Gastroesophageal sphincter (tissue), 3 donors: ENCODE measurements at regions not wholly inside any gene's neighbourhood (a gene's known extent, or its start where the extent isn't known, plus 50 kb on each side); places are given as distances from the start of the nearest gene placed in this dataset.

Experiments used
- EP300 ChIP-seq: sonication (generic); formaldehyde crosslinking; IDR thresholded peaks from one replicate; pipeline ENCODE4 v1.6.1; 2017; ENCODE audit warnings: antibody characterized with exemption, mild to moderate bottlenecking
- POLR2A ChIP-seq, 2 donors: fragments of 450-650 bp; IDR thresholded peaks; one replicate each; pipeline ENCODE4 v1.6.1; 2017; ENCODE audit warnings: antibody characterized with exemption in 2 of 2, mild to moderate bottlenecking in 2 of 2, moderate library complexity in 1 of 2
- POLR2AphosphoS5 ChIP-seq: sonication (generic); formaldehyde crosslinking; IDR thresholded peaks from one replicate; pipeline ENCODE4 v1.6.1; 2017; ENCODE audit warnings: antibody characterized with exemption
- TF ChIP-seq, protein P1 (sequence below), 4 experiments: fragments of 200-600 bp in 2 of 4; fragments of 450-650 bp in 2 of 4; sonication (generic) in 1 of 4; IDR thresholded peaks; one replicate each; pipeline ENCODE4 v1.5.1; 2017 to 2019; ENCODE audit warnings: antibody characterized with exemption in 4 of 4, mild to moderate bottlenecking in 2 of 4, moderate library complexity in 2 of 4

DNA sequence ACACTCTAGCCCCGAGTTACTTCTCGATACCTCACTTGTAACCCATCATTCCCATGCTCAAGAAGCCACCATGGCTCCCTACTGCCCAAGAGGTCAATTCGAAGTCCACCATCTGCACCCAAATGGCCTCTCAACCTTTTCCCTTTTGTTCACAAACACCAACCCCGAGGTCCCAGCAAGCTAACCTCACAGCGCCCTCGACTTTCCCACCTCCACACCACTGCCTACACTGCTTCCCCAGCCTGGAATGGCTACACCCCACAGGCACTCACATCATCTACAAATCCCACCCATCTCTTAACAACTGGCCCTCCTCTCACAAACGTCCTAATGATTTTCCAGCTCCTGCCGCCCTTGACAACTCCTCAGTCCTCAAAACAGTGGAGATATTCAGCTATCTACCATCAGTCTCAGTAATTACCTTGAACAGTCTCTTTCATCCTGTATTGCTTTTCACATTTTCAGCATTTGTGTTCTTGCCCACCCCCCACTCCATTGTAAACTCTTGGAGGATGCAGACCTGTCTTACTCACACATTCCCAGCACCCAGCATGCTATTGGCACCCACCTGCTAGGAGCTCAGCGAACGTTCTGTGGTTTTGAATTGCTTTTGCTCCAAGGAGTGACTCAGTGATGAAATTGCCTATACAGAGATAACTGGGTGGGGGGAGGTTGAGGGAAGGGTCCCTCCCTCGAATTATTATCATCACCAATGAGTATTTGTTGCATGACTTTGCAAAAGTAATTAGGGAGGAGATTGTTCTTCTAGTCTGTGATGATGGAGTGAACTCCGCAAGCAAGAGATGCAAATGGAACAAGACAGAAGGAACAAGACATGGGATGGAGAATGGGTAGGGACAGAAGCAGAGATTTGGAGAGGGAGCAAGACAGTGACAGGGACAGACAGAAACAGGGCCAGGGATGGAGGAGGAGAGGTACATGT, 106.8 kb downstream of the CYP26B1 start:
- TF ChIP-seq, protein P1, sequence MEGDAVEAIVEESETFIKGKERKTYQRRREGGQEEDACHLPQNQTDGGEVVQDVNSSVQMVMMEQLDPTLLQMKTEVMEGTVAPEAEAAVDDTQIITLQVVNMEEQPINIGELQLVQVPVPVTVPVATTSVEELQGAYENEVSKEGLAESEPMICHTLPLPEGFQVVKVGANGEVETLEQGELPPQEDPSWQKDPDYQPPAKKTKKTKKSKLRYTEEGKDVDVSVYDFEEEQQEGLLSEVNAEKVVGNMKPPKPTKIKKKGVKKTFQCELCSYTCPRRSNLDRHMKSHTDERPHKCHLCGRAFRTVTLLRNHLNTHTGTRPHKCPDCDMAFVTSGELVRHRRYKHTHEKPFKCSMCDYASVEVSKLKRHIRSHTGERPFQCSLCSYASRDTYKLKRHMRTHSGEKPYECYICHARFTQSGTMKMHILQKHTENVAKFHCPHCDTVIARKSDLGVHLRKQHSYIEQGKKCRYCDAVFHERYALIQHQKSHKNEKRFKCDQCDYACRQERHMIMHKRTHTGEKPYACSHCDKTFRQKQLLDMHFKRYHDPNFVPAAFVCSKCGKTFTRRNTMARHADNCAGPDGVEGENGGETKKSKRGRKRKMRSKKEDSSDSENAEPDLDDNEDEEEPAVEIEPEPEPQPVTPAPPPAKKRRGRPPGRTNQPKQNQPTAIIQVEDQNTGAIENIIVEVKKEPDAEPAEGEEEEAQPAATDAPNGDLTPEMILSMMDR (IDR thresholded peaks at IDR 0.05): no peak
- TF ChIP-seq POLR2AphosphoS5: no peak
- TF ChIP-seq POLR2A (IDR thresholded peaks at IDR 0.05): no peak
- no peak for TF ChIP-seq EP300
